H9 (cell line): ENCODE measurements at regions not wholly inside any gene's neighbourhood (a gene's known extent, or its start where the extent isn't known, plus 50 kb on each side); places are given as distances from the start of the nearest gene placed in this dataset.

Source experiments
- DNase-seq: peaks from one replicate; pipeline ENCODE4 v3.0.0-alpha.2; 2017
- H2AFZ ChIP-seq: one replicate; pipeline ENCODE4 v1.6.1; 2013; ENCODE audit warnings: mild to moderate bottlenecking, low read length, control low read depth, moderate library complexity
- H2AK5ac ChIP-seq: 2 replicates; pipeline ENCODE4 v1.6.1; 2013; ENCODE audit warnings: low read length, control low read depth, mixed read lengths; ENCODE audit not compliant: insufficient read length
- H2BK120ac ChIP-seq: one replicate; pipeline ENCODE4 v1.6.1; 2013; ENCODE audit warnings: low read depth, mild to moderate bottlenecking, low read length, control low read depth, inconsistent platforms; ENCODE audit not compliant: poor library complexity, severe bottlenecking
- H2BK12ac ChIP-seq: 2 replicates; pipeline ENCODE4 v1.6.1; 2013; ENCODE audit warnings: low read length, control low read depth, mixed read lengths, low read depth; ENCODE audit not compliant: insufficient read length
- H2BK15ac ChIP-seq: 2 replicates; pipeline ENCODE4 v1.6.1; 2013; ENCODE audit warnings: low read depth, low read length, control low read depth
- H2BK20ac ChIP-seq: one replicate; pipeline ENCODE4 v1.6.1; 2013; ENCODE audit warnings: low read depth, mild to moderate bottlenecking, low read length, control low read depth, inconsistent platforms; ENCODE audit not compliant: poor library complexity, severe bottlenecking
- H2BK5ac ChIP-seq: 2 replicates; pipeline ENCODE4 v1.6.1; 2013; ENCODE audit warnings: low read length, control low read depth, mixed read lengths; ENCODE audit not compliant: insufficient read length
- H3K14ac ChIP-seq: 2 replicates; pipeline ENCODE4 v1.6.1; 2013; ENCODE audit warnings: low read length, control low read depth; ENCODE audit not compliant: insufficient read depth
- H3K18ac ChIP-seq: 2 replicates; pipeline ENCODE4 v1.6.1; 2013; ENCODE audit warnings: low read depth, mild to moderate bottlenecking, mixed read lengths, low read length, control low read depth; ENCODE audit not compliant: insufficient read length
- H3K23ac ChIP-seq: 2 replicates; pipeline ENCODE4 v1.6.1; 2013; ENCODE audit warnings: low read length, control low read depth, mixed read lengths, low read depth; ENCODE audit not compliant: insufficient read length
- H3K23me2 ChIP-seq: 2 replicates; pipeline ENCODE4 v1.6.1; 2013; ENCODE audit warnings: low read depth, mild to moderate bottlenecking, mixed read lengths, low read length, control low read depth; ENCODE audit not compliant: insufficient read length, poor library complexity, severe bottlenecking
- H3K27ac ChIP-seq: 2 replicates; pipeline ENCODE4 v1.5.1; 2013; ENCODE audit warnings: low read length, control low read depth, mixed read lengths, low read depth; ENCODE audit not compliant: insufficient read length
- H3K27me3 ChIP-seq: 2 replicates; pipeline ENCODE4 v1.6.1; 2013; ENCODE audit warnings: low read length, control low read depth, inconsistent platforms; ENCODE audit not compliant: insufficient read depth
- H3K4ac ChIP-seq: 2 replicates; pipeline ENCODE4 v1.6.1; 2013; ENCODE audit warnings: low read depth, mild to moderate bottlenecking, control low read depth, inconsistent platforms, low read length, moderate library complexity
- H3K4me1 ChIP-seq: 2 replicates; pipeline ENCODE4 v1.6.1; 2013; ENCODE audit warnings: low read length, control low read depth, inconsistent platforms; ENCODE audit not compliant: insufficient read depth
- H3K4me2 ChIP-seq: 2 replicates; pipeline ENCODE4 v1.6.1; 2013; ENCODE audit warnings: low read length, control low read depth, mixed read lengths; ENCODE audit not compliant: insufficient read length, insufficient read depth
- H3K56ac ChIP-seq: 2 replicates; pipeline ENCODE4 v1.6.1; 2013; ENCODE audit warnings: low read depth, mild to moderate bottlenecking, mixed read lengths, low read length, control low read depth; ENCODE audit not compliant: insufficient read length
- H3K79me1 ChIP-seq: 2 replicates; pipeline ENCODE4 v1.6.1; 2013; ENCODE audit warnings: low read depth, mild to moderate bottlenecking, moderate library complexity, low read length, control low read depth, inconsistent platforms; ENCODE audit not compliant: insufficient read depth, poor library complexity, severe bottlenecking
- H3K79me2 ChIP-seq: 2 replicates; pipeline ENCODE4 v1.6.1; 2013; ENCODE audit warnings: low read length, control low read depth, inconsistent platforms; ENCODE audit not compliant: insufficient read depth
- H3K9ac ChIP-seq: 2 replicates; pipeline ENCODE4 v1.6.1; 2013; ENCODE audit warnings: low read length, control low read depth, mixed read lengths; ENCODE audit not compliant: insufficient read length; ENCODE audit errors: extremely low read depth
- H3K9me3 ChIP-seq: one replicate; pipeline ENCODE4 v1.6.1; 2013; ENCODE audit warnings: low read depth, low read length, inconsistent platforms; ENCODE audit not compliant: control insufficient read depth
- H3T11ph ChIP-seq: one replicate; pipeline ENCODE4 v1.6.1; 2013; ENCODE audit warnings: mild to moderate bottlenecking, low read length, control low read depth, inconsistent platforms
- H4K20me1 ChIP-seq: one replicate; pipeline ENCODE4 v1.6.1; 2013; ENCODE audit not compliant: control insufficient read depth, insufficient read length, insufficient read depth
- H4K5ac ChIP-seq: 2 replicates; pipeline ENCODE4 v1.6.1; 2013; ENCODE audit warnings: low read depth, mild to moderate bottlenecking, mixed read lengths, low read length, control low read depth; ENCODE audit not compliant: insufficient read length
- H4K8ac ChIP-seq: replicated peaks from 2 replicates; pipeline ENCODE4 v1.6.1; 2013; ENCODE audit warnings: low read length, control low read depth, mixed read lengths, low read depth; ENCODE audit not compliant: insufficient read length
- H4K91ac ChIP-seq: 2 replicates; pipeline ENCODE4 v1.6.1; 2013; ENCODE audit warnings: low read depth, mild to moderate bottlenecking, moderate library complexity, mixed read lengths, low read length, control low read depth; ENCODE audit not compliant: insufficient read length
- H3K27ac Mint-ChIP-seq, 3 experiments: 2 replicates in 2 of 3; 3 replicates in 1 of 3; pipeline ENCODE4 v1.8.0; 2020 to 2021; ENCODE audit warnings: mixed read lengths in 3 of 3, mild to moderate bottlenecking in 1 of 3, moderate library complexity in 1 of 3
- H3K27me3 Mint-ChIP-seq: 2 replicates; pipeline ENCODE4 v1.8.0; 2021; ENCODE audit warnings: low read depth, mild to moderate bottlenecking, moderate library complexity, mixed read lengths
- H3K36me3 Mint-ChIP-seq, 3 experiments: 2 replicates in 2 of 3; 3 replicates in 1 of 3; pipeline ENCODE4 v1.8.0; 2020 to 2021; ENCODE audit warnings: low read depth in 3 of 3, mixed read lengths in 3 of 3; ENCODE audit not compliant: insufficient read depth in 1 of 3
- H3K4me1 Mint-ChIP-seq, 2 experiments: 2 replicates each; pipeline ENCODE4 v1.8.0; 2020; ENCODE audit warnings: mixed read lengths in 2 of 2
- H3K4me3 Mint-ChIP-seq, 2 experiments: 2 replicates in 1 of 2; 3 replicates in 1 of 2; pipeline ENCODE4 v1.8.0; 2020 to 2021; ENCODE audit warnings: mild to moderate bottlenecking in 2 of 2, mixed read lengths in 2 of 2, moderate library complexity in 1 of 2
- H3K9me3 Mint-ChIP-seq, 2 experiments: 2 replicates in 1 of 2; 3 replicates in 1 of 2; pipeline ENCODE4 v1.8.0; 2020; ENCODE audit warnings: mild to moderate bottlenecking in 2 of 2, mixed read lengths in 2 of 2, moderate library complexity in 1 of 2
- WGBS: extraction: QIAGEN DNeasy Blood & Tissue Kit; methylation state at CpG from one replicate; pipeline ENCODE4 v1.1.7; 2013; ENCODE audit warnings: missing lambda C conversion rate, low lambda C conversion rate, mixed read lengths; ENCODE audit not compliant: insufficient read length; ENCODE audit errors: extremely low coverage; 5-methylcytosine and 5-hydroxymethylcytosine counted together
- TF ChIP-seq, protein P1 (sequence below): fragments of 200-600 bp; sonication (generic); conservative IDR thresholded peaks from 3 replicates; pipeline ENCODE4 v1.8.0; 2021; ENCODE audit warnings: antibody characterized with exemption, mild to moderate bottlenecking

DNA sequence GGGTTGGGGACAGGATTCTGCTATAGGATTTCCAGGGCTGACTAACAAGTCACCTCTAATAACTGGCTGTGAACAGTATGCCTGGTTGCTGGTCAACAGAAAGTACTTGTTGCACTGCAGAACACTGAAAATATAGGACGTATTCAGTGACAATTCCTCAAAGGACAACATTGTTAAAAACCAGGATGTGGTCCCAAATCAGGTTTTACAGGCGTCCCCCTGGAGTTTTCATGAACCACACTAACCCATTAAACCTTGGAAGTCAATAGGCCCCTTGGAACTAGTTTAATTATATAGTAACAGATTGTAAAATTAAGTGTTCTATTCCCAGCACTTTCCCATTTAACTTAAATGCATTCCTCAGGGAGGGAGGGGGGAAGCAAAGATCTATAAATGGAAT lies 495.4 kb downstream of the TBC1D4 start:
- Mint-ChIP-seq H3K27ac (no peak overlapping the region), H3K4me3 (no peak overlapping the region), H3K36me3 (no peaks in the 10 kb centered on the region), H3K4me1 (no peaks in the 10 kb centered on the region), H3K9me3 (no peaks in the 10 kb centered on the region), H3K27me3 (no peaks in the 10 kb centered on the region)
- TF ChIP-seq, protein P1, sequence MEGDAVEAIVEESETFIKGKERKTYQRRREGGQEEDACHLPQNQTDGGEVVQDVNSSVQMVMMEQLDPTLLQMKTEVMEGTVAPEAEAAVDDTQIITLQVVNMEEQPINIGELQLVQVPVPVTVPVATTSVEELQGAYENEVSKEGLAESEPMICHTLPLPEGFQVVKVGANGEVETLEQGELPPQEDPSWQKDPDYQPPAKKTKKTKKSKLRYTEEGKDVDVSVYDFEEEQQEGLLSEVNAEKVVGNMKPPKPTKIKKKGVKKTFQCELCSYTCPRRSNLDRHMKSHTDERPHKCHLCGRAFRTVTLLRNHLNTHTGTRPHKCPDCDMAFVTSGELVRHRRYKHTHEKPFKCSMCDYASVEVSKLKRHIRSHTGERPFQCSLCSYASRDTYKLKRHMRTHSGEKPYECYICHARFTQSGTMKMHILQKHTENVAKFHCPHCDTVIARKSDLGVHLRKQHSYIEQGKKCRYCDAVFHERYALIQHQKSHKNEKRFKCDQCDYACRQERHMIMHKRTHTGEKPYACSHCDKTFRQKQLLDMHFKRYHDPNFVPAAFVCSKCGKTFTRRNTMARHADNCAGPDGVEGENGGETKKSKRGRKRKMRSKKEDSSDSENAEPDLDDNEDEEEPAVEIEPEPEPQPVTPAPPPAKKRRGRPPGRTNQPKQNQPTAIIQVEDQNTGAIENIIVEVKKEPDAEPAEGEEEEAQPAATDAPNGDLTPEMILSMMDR = no peak
- H4K5ac ChIP-seq = no peak overlapping the region
- no peak overlapping the region for H2BK5ac ChIP-seq
- H2AFZ ChIP-seq = no peak overlapping the region
- H3K79me1 ChIP-seq = no peaks in the 10 kb centered on the region
- H3K27ac ChIP-seq = no peak overlapping the region
- H4K20me1 ChIP-seq = no peaks in the 10 kb centered on the region
- H4K91ac ChIP-seq = no peak overlapping the region
- H3K23ac ChIP-seq = no peak overlapping the region
- no peak for DNase-seq
- H3K4me2 ChIP-seq = no peak overlapping the region
- H3K56ac ChIP-seq = no peak overlapping the region
- no peak overlapping the region for H3K14ac ChIP-seq
- H3K4me1 ChIP-seq = no peaks in the 10 kb centered on the region
- no peak overlapping the region for H3K18ac ChIP-seq
- no peak overlapping the region for H2BK120ac ChIP-seq
- H3K79me2 ChIP-seq = no peaks in the 10 kb centered on the region
- H3K9me3 ChIP-seq = no peaks in the 10 kb centered on the region
- H3K23me2 ChIP-seq = no peaks in the 10 kb centered on the region
- H2BK20ac ChIP-seq = no peak overlapping the region
- H2AK5ac ChIP-seq = no peak overlapping the region
- no peak overlapping the region for H4K8ac ChIP-seq
- no CpG with 5 or more reads among the region's 2 CpGs for WGBS
- H2BK15ac ChIP-seq = no peak overlapping the region
- no peaks in the 10 kb centered on the region for H3K27me3 ChIP-seq
- no peak overlapping the region for H3K9ac ChIP-seq
- no peak overlapping the region for H2BK12ac ChIP-seq
- H3T11ph ChIP-seq = no peak overlapping the region
- H3K4ac ChIP-seq = no peak overlapping the region
